HepG2 (cell line): ENCODE measurements at regions not wholly inside any gene's neighbourhood (a gene's known extent, or its start where the extent isn't known, plus 50 kb on each side); places are given as distances from the start of the nearest gene placed in this dataset.

Source experiments
- MAFG ChIP-seq: sonication (generic); formaldehyde crosslinking; IDR thresholded peaks from 2 replicates; pipeline ENCODE4 v1.5.1; 2020; ENCODE audit warnings: mild to moderate bottlenecking, missing genetic modification reagents
- SP2 ChIP-seq: sonication (generic); formaldehyde crosslinking; IDR thresholded peaks from 2 replicates; pipeline ENCODE4 v1.5.1; 2020; ENCODE audit warnings: mild to moderate bottlenecking, missing genetic modification reagents
- YEATS2 ChIP-seq: sonication (generic); formaldehyde crosslinking; IDR thresholded peaks from 2 replicates; pipeline ENCODE4 v1.4.0; 2020; ENCODE audit warnings: missing genetic modification reagents, borderline replicate concordance
- ZMAT3 ChIP-seq: sonication (generic); formaldehyde crosslinking; conservative IDR thresholded peaks from 2 replicates; pipeline ENCODE4 v1.7.0; 2021; ENCODE audit warnings: missing genetic modification reagents
- TF ChIP-seq, protein P1 (sequence below): sonication (generic); formaldehyde crosslinking; IDR thresholded peaks from 2 replicates; pipeline ENCODE4 v1.5.0; 2020; ENCODE audit warnings: mild to moderate bottlenecking, missing genetic modification reagents, moderate library complexity

DNA sequence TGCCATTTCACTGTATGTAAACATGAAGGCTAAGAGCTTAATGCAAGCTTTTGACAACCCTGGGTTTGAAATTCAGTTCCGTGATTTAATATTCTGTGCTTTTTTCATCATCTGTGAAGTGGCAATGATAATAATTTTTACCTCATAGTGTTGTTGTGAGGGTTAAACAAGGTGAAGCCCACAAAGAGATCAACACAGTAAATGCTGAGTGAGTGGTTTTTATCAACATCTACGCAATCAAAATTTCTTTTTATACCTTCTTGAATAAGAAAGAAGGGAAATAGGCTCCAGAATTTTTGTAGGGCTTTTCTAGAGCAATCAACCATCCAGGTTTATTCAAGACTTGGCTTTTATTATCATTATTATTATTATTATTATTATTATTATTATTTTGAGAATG is 490.8 kb downstream of the SOX5 start:
- TF ChIP-seq MAFG (no peak), SP2 (no peak), ZMAT3 (CRISPR knock-in tag) (no peak), YEATS2 (CRISPR knock-in tag) (no peak)
- TF ChIP-seq, protein P1, sequence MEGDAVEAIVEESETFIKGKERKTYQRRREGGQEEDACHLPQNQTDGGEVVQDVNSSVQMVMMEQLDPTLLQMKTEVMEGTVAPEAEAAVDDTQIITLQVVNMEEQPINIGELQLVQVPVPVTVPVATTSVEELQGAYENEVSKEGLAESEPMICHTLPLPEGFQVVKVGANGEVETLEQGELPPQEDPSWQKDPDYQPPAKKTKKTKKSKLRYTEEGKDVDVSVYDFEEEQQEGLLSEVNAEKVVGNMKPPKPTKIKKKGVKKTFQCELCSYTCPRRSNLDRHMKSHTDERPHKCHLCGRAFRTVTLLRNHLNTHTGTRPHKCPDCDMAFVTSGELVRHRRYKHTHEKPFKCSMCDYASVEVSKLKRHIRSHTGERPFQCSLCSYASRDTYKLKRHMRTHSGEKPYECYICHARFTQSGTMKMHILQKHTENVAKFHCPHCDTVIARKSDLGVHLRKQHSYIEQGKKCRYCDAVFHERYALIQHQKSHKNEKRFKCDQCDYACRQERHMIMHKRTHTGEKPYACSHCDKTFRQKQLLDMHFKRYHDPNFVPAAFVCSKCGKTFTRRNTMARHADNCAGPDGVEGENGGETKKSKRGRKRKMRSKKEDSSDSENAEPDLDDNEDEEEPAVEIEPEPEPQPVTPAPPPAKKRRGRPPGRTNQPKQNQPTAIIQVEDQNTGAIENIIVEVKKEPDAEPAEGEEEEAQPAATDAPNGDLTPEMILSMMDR (CRISPR knock-in tag) = no peak
